Pancreas (tissue), 10 donors: ENCODE measurements at regions not wholly inside any gene's neighbourhood (a gene's known extent, or its start where the extent isn't known, plus 50 kb on each side); places are given as distances from the start of the nearest gene placed in this dataset.

Experiments
- ATAC-seq, 4 donors: fragments of 200-7000 bp; cut with Tn5 transposase; one replicate each; pipeline versions ENCODE4 v1.8.0 to v1.9.1; 2020; ENCODE audit warnings: mild to moderate bottlenecking in 4 of 4, moderate library complexity in 4 of 4
- DNase-seq, 6 donors: peaks; one replicate each; pipeline ENCODE4 v3.0.0-alpha.2; 2020
- FAIRE-seq: peaks from 2 replicates; lab custom pipeline; 2012; peaks lifted over from hg19 to GRCh38; lab: Jason Lieb, UNC
- H3K27ac ChIP-seq, 4 donors: fragments of 200-600 bp; sonication (generic); 1 replicate in 3 of 4; 2 replicates in 1 of 4; pipeline versions ENCODE4 v1.5.0 to v1.8.0; 2020
- H3K27me3 ChIP-seq, 4 donors: fragments of 200-600 bp; one replicate each; pipeline ENCODE4 v1.8.0; 2021
- H3K36me3 ChIP-seq, 3 donors: fragments of 200-600 bp; sonication (generic) in 1 of 3; one replicate each; pipeline versions ENCODE4 v1.5.0 to v1.8.0; 2020 to 2021
- H3K4me1 ChIP-seq, 3 donors: fragments of 200-600 bp; one replicate each; pipeline ENCODE4 v1.8.0; 2021
- H3K4me3 ChIP-seq, 4 donors: fragments of 200-600 bp; sonication (generic) in 2 of 4; one replicate each; pipeline versions ENCODE4 v1.5.0 to v1.8.0; 2020 to 2021
- H3K9me3 ChIP-seq, 4 donors: fragments of 200-600 bp; one replicate each; pipeline ENCODE4 v1.8.0; 2021
- CTCF ChIP-seq, 4 donors: fragments of 200-600 bp; sonication (generic) in 3 of 4; IDR thresholded peaks; one replicate each; pipeline versions ENCODE4 v1.5.0 to v1.8.0; 2021; ENCODE audit warnings: antibody characterized with exemption in 4 of 4
- WGBS, 2 donors: extraction: QIAGEN DNeasy Blood & Tissue Kit; methylation state at CpG; one replicate each; pipeline ENCODE4 v1.1.7; 2013; 5-methylcytosine and 5-hydroxymethylcytosine counted together
- intact Hi-C, 3 donors: fragments of 100-400 bp; cut with DNase I; formaldehyde crosslinking; loops; one replicate each; pipeline versions ENCODE4 v1.11.1 to v1.14.2; 2022
- donor health status: healthy with polysubstance abuse.
- donor health status: DM: no; HTN: no; CAD: no; lungs with moderate emphysema.
- donor health status: DM: no; HTN: no; CAD: no.
- donor health status: control.
- donor health status: control.
- donor health status: Bipolar disorder and iron deficiency.
- donor health status: DM: yes; HTN: yes; CAD: no.
- donor health status: DM: no; HTN: no; CAD: no.
- donor health status: DM: no; HTN: no; CAD: no.
- donor health status: DM: yes; HTN: yes; CAD: no.

GRCh38 chr5:97627272-97627671 is 444.2 kb upstream of the RIOK2 start:
- no peaks in the 10 kb centered on the region for H3K27me3 ChIP-seq
- FAIRE-seq (no peak), DNase-seq (no peak), ATAC-seq (no peak)
- H3K4me3 ChIP-seq: no peak overlapping the region
- no peak for TF ChIP-seq CTCF (IDR thresholded peaks at IDR 0.05)
- H3K9me3 ChIP-seq: no peaks in the 10 kb centered on the region
- WGBS, 2 donors: 82 to 90% methylated on average over 3 of the region's 3 CpGs
- no peaks in the 10 kb centered on the region for H3K36me3 ChIP-seq
- no peaks in the 10 kb centered on the region for H3K4me1 ChIP-seq
- intact Hi-C loops: no loop called here
- no peak overlapping the region for H3K27ac ChIP-seq

GRCh38 chr5:97628031-97628430 is 445.0 kb upstream of the RIOK2 start:
- Histone ChIP-seq H3K27me3 (no peaks in the 10 kb centered on the region), H3K4me3 (no peak overlapping the region), H3K36me3 (no peaks in the 10 kb centered on the region), H3K9me3 (no peaks in the 10 kb centered on the region), H3K27ac (no peak overlapping the region), H3K4me1 (no peaks in the 10 kb centered on the region)
- TF ChIP-seq CTCF (IDR thresholded peaks at IDR 0.05): no peak
- no peak for ATAC-seq
- WGBS, 2 donors: 25 to 48% methylated on average over 1 of the region's 1 CpG
- no peak for DNase-seq
- intact Hi-C loops: no loop called here
- FAIRE-seq: no peak

GRCh38 chr5:97628807-97629206 is 445.8 kb upstream of the RIOK2 start:
- Histone ChIP-seq H3K36me3 (no peaks in the 10 kb centered on the region), H3K9me3 (no peaks in the 10 kb centered on the region), H3K27ac (no peak overlapping the region), H3K4me3 (no peak overlapping the region), H3K4me1 (no peaks in the 10 kb centered on the region), H3K27me3 (no peaks in the 10 kb centered on the region)
- 87 to 88% methylated on average over 3 of the region's 3 CpGs for WGBS, 2 donors
- no peak for DNase-seq
- no peak for TF ChIP-seq CTCF (IDR thresholded peaks at IDR 0.05)
- ATAC-seq: no peak
- FAIRE-seq: no peak
- intact Hi-C loops: no loop called here

- Histone ChIP-seq H3K27me3 (no peaks in the 10 kb centered on the region), H3K9me3 (no peaks in the 10 kb centered on the region), H3K36me3 (no peaks in the 10 kb centered on the region), H3K4me1 (no peaks in the 10 kb centered on the region), H3K27ac (no peak overlapping the region), H3K4me3 (no peak overlapping the region)
- intact Hi-C loops: no loop called here
- peak in 2 of 6 donors; percentile 8 to 13 for DNase-seq
- WGBS, 2 donors: 56 to 77% methylated on average over 4 of the region's 4 CpGs
- no peak for FAIRE-seq
- peak in 1 of 4 donors; percentile 29 for ATAC-seq
- no peak for TF ChIP-seq CTCF (IDR thresholded peaks at IDR 0.05)
These were observed 446.2 kb upstream of the RIOK2 start for GRCh38 chr5:97629276-97629675.

GRCh38 chr5:97635553-97635952 is 452.5 kb upstream of the RIOK2 start:
- H3K4me1 ChIP-seq: no peaks in the 10 kb centered on the region
- ATAC-seq: no peak

More at GRCh38 chr5:97635553-97635952, 452.5 kb upstream of the RIOK2 start:
- Histone ChIP-seq H3K36me3 (no peaks in the 10 kb centered on the region), H3K9me3 (no peaks in the 10 kb centered on the region), H3K27ac (no peak overlapping the region), H3K27me3 (no peaks in the 10 kb centered on the region), H3K4me3 (no peak overlapping the region)
- 78 to 98% methylated on average over 2 of the region's 2 CpGs for WGBS, 2 donors
- no peak for TF ChIP-seq CTCF (IDR thresholded peaks at IDR 0.05)
- DNase-seq (no peak), FAIRE-seq (no peak)
- intact Hi-C loops: no loop called here
